HuH-7.5 (cell line): ENCODE measurements at regions not wholly inside any gene's neighbourhood (a gene's known extent, or its start where the extent isn't known, plus 50 kb on each side); places are given as distances from the start of the nearest gene placed in this dataset.
"Not testable (repeated sequence)": the region's sequence is repeated elsewhere in the genome, so short reads cannot be mapped to it uniquely, and the experiment has no call there.

Experiments
- DNase-seq: peaks from one replicate; pipeline ENCODE4 v3.0.0; 2011; ENCODE audit warnings: low spot score

DNA sequence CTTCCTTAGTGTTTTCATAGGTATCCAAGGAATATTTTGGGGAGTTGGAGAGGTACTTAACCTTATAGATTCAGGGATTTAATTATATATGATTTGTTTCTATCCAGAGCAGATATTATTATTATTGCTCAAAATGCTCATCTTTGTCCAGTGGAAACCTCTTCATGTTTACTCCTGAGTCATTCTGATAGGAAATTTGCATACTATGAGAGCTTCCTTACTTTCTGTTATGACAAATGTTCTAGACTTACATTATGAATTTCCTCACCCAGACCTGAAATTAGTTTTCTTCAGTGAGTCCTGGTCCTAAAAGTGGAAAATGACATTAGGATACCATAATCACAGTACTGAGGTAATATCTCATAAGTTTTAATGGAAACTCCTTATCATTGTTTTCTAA is 57.5 kb upstream of the PLPPR5 start:
- no peak for DNase-seq

DNA sequence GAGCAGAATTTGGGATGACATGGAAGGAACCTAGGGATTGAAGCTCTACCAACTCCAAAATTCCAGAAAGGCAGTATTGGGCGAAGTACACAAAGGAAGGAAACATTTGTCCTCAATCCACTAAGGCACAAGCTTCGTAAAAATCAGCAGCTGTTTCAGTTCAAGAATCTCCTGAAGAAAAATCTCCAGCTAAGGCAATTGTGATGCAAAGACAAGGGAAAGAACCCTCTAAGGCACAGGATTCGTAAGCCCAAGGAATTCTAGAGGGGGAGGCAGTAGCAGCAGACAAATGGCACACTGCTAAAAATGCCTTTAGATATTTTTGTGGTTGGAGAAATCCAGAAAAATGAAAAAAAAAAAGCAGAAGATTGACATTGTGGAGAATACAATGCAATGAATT is 64.5 kb upstream of the PLPPR5 start:
- DNase-seq = no peak

DNA sequence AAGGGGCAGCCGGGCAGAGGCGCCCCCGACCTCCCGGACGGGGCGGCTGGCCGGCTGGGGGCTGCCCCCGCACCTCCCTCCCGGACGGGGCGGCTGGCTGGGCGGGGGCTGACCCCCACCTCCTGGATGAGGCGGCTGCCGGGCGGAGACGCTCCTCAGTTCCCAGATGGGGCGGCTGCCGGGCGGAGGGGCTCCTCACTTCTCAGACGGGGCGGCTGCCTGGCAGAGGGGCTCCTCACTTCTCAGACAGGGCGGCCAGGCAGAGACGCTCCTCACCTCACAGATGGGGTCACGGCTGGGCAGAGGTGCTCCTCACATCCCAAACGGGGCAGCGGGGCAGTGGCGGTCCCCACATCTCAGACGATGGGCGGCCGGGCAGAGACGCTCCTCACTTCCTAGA is 73.9 kb upstream of the PLPPR5 start:
- DNase-seq = not testable (repeated sequence)

DNA sequence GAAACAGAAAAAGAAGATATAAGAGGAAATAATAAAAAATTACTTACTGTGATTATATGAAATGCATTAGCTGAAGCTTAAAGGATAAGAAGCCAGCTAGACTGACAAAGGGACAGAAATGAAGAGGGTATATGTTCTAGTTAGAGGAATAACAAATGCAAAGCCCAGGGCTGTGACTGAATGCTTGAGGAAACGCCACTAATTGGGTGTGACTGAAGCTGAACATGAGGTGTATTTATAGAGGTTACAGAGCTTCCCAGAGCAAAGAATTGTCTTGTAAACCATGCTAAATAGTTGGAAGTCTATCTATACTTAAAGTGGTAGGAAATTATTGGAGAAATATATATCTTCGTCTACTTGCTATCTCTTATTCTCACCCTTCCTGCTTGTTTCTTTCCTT is 77.7 kb upstream of the PLPPR5 start:
- DNase-seq = no peak

DNA sequence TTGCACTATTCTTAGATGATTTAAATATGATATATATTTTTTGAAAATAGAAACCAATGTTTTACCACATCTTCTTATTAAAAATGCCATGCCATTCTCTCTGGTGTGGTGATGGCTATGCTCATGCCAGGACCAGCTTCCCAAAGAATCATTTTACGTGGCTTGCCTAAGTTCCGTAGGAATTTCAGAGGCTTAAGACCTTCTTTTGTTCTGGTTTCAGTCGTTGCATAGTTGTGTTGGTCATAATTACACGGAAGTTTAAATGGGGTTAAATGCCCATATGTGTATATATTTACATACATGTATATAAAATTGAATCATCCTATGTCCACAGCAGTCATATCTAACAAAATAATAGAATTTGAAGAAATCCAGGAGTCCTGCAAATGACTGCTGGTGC is 78.7 kb upstream of the PLPPR5 start:
- DNase-seq = no peak

DNA sequence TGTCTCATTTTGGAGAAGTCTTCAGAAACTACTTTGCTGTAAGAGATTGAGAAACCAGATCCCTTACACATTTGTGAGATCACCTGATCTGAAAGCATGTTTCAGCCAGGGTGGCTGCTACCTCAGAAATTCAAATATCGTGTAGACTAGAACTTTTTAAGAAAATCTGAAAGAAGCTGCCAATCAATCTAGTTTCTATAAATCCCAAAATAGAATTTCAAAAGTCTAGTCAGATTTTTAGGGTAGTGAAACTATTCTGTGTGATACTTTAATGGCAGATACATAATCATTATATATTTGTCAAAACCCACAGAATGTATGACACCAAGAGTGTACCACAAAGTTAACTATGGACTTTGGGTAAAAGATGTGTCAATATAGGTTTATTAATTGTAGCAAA is 79.9 kb upstream of the PLPPR5 start:
- no peak for DNase-seq

DNA sequence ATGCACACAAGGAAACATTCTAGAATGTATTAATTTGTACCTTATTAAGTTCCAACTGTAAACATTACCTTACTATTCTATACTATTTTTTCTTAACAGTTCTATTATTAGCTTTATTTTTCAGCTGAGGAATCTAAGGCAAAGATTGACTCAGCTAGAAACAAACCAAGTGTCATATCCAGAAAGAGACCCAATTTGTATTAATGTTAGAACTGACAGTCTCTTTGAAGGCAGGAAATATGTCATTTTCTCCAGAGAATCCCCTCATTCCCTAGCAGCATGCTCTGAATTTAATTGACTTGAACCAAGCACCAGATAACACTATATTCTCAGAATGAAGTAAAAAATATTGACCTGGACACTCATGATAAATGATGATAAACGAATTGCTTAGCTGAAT is 81.4 kb upstream of the PLPPR5 start:
- DNase-seq = no peak

DNA sequence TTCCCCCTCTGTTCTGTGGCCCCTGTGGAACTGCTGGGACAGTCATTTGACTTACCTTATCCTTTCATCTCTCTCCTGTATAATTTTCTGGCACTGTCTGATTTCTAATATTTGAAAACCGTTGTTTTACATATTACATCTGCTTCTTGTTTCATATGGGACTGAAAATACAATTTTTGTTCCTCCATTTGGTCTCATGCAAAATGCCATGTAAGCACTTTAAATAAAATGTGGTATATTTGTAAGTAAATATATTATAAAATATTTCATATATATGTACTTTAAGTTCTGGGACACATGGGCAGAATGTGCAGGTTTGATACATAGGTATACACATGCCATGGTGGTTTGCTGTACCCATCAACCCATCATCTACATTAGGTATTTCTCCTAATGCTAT is 93.9 kb upstream of the PLPPR5 start:
- no peak for DNase-seq

DNA sequence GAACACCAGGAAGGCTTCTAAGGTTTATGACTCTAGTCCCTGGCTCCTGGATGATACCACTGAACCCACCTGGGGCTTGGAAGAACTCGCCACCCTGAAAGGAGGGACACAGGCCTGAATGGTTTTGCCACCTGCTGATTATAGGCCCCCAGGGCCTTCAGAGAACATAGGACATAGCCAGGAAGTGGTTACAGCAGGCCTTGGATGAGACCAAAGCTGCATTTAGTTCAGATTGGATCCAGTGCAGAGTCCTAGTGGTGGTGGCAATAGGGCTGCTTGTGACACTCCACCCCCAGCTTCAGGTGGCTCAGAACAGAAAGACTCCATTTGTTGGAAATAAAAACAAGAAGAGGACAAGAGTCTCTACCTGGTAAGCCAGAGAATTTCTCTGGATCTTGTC is 101.6 kb upstream of the PLPPR5 start:
- DNase-seq = no peak

DNA sequence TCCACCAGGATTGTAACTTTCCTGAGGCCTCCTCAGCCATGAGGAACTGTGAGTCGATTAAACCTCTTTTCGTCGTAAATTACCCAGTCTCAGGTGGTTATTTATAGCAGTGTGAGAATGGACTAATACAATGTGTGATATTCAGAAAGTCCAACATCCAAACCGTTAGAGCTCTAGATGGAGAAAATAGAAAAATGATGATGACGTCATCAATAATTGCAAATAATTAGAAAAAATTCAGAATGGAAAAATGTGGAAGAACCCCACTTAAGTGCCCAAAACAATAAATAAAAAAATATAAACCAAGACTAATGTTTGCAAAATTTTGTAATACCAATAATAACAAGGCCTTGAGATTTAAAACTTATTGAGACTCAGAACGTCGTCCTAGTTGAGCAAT is 103.0 kb upstream of the PLPPR5 start:
- DNase-seq = no peak

DNA sequence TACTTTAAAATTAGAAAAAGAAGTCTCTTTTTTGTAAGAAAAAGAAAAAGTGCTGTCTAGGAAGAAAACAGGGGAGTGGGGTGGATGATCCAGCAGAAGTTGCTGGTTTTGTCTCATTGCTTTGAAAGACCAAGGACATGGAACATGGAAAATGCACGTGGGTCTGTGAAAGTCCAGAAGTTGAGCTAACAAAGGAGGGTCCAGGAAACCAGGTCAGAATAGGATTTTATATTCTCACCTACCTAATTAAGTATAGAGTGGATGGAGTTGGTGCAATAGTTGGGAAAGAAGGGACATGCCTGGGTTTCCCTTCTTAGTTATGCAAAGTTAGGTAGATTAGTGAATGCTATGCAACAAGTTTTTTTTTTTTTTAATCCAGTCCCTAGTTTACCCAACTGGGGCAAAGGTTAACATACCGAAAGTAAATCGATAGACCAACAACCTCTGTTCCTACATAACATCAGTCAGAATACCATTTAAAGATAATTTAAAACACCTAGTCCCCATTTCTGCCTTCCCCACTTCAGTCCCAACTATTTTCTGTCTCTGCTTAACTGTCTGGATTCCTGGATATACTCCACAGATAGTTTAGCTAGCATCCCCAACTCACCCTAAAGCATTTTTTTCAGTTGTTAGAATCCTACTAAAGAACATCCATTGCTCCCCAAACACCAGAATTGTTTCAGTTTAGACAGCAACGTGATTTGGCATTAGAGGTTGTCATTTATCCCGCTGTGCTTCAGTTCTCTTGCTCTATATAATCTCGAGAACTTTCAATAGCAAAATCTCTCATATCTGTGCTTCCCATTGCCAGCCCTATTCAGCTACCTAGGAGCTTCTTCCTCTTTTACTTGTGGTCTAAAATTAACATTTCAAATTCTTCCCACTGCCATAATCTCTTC is 105.7 kb upstream of the PLPPR5 start:
- no peak for DNase-seq

DNA sequence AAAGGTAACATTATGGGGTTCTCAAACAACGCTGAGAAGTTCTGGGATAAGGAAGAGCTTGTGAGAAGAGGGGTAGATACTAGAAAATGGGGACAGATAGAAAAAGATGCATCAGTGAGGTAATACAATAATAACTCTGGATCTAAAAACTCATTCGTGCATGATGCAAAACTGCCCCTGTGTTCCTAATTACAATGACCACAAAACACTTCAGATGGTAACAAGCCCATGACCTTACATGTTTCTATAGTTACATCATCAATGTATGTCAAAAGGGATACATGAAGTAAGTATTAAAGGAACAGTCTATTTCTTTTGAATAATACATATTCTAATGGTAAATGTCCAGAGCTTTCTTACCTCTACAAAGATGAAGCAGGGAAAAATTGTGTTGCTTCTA is 110.6 kb upstream of the PLPPR5 start:
- no peak for DNase-seq

DNA sequence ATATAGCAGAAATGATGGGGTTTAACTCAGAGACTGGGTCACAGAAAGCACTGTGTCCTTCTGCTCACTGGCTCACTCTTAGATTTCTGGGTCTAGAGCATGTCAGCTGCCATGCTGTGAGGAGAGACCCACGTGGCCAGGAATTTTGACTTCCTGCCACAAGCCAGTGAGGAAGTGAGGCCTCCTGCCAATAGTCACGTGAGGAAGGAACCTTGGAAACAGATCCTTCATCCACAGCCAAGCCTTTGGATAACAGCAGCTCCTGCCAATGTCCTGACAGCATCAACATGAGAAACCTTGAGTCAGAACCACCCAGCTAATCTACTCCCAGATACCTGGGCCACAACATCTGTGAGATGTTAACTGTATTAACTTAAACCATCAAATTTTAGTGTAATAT is 114.5 kb upstream of the PLPPR5 start:
- no peak for DNase-seq

DNA sequence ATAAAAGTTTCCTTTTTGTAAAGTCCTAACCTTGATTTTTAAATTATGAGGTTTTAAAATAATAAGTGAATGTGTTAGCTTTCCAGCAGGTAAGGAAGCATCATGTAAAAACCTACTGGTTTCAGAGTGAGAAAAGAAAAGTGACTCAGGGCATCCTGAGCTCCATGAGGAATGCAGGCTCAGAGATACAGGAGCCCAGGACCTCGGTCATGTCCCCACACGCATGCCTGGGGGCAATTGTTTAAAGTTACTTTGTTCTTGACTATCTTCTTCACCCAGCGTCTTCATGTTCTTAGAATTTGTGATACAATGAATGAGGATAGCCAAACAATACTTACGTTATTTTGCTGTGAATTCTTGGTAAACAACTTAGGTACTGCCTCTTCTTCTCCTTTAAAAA is 117.4 kb upstream of the PLPPR5 start:
- no peak for DNase-seq

DNA sequence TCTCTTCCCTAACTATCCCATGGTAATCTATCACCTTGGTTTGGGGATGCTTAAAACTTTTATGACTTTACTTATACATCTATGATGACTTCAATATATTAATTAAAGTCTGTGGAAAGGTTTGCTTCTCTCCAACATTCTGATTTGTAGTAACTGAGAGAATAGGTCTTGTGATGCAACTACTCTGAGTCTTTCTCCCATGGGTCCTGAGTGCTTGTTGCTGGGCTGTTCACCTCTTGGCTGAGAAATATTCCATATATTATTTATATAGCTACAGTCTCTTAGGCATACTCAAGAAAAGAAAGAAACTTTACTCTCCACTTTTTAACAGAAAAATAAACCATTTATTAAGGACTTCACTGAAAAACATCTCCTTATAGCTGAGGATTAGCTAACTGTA is 119.3 kb upstream of the PLPPR5 start:
- no peak for DNase-seq

DNA sequence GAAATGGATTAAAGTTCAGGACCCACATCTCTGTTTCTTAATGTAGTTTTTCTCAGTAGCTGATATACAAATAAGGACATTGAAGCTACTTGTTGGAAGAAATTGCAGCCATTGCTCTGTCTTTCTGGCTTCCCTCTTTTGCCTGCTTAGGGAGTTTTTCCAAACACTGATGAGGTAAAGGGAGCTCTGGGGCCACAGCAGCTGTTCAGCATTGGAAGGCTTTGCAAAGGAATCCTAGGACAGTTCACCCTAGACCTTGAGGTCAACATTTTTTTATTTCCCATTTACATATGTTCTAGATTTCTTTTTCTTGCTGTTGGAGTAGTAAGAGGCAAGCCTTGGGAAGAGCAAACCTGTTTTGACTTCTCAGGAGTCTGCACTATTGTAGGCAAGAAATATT is 126.9 kb upstream of the PLPPR5 start:
- DNase-seq = no peak

DNA sequence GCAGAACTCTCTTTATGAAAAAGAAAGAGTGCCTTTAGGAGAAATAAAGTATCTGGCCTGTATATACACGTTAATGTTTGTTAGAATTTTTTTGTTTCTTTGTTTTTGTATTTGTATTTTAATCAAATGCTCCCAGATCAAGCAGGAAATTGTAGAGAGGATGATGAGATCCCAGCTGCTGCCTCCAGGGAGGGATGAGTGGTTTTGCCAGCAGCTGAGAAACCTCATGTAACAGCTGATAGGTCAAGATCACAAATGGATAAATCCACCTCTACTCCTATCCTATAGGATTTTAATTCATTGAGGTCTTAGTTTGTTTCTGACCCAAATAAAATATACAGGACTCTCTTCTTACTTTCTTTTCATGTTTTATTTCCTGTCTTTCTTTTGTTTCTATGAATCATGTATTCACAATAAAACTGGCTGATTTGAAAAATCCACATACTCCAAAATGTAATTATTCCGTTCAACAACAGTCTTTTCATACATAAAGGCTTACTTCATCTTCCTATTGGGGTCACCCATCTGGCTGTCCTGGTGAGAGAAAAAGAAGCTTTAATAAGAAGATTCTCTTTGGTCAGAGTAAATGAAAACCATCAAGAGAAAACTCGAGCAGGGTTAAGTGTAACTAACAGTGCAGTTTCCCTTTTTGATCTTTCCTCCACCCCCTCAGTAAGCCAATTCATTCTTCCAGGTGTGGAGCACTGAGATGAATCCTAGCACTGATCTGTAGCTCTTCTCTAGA is 129.3 kb upstream of the PLPPR5 start:
- DNase-seq = no peak

DNA sequence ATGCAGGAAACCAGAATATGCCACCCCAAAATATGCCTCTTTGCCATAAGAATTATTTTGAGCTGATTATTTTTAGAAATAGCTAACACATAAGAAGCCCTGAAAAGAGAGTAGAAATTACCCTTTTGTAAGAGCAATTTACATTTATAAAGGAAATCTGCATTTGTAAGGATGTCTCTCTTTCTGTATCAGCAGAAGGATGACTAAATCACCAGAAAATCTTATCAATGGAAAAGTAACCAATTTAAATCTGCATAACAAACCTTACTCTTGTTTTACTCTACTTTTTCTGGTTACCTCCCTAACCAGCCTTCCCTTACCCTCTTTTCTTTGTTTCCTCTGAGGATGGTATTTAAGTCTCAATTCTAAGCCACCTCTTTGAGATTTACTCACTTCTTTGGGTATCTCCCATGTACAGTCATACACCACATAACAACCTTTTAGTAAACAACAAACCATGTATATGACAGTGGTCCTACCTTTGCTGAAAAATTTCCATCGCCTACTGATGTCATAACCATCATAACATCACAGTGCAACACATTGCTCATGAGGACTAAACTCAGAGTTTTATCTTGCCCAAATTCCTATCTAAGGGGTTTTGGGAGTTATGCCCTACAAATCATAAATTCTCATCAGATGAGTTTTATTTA is 126.6 kb upstream of the PLPPR4 start:
- no peak for DNase-seq

DNA sequence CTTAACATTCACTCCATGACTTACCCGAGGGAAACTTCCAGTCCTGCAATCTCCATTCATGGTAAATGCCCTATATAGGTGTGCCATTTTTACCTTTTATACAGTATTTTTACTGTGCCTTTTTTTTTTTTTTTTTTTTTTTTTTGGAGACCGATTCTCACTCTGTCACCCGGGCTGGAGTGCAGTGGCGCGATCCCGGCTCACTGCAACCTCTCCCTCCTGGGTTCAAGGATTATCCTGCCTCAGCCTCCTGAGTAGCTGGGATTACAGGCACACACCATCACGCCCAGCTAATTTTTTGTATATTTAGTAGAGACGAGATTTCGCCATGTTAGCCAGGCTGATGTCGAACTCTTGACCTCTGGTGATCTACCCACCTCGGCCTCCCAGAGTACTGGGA is 124.4 kb upstream of the PLPPR4 start:
- no peak for DNase-seq

DNA sequence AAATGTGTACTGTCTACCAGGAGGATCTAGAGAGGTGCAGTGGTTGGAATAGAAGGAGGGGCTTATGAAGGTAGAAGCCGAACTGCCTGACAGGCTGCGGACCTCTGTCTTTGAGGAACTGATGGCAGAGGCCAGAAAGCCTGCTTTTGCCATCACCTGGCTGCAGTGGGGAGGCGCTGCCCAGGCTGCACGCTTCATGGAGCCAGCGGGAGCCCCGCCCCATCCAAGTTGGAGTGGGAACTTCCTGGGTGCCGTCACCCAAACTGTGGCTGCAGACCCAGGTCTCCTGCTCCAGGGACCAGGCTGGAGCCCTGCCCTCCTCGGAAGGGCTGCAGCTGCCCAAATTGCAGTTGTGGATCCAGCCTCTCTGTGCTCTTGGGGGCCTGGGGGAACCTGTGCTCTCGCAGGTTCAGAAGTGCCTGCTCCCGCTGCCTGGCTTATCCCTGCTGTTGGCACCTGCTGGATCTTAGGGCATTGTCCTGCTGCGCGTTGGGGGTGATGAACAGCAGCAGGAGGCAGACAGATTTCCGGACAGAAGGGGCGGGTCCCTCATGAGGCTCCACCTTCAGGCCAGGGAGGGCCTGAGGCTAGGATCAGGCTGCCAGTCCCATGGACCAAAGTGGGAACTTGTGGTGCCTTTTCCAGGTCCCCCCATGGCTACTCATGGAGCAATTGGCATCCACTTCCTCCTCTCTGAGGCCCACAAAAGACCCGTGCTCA is 118.0 kb upstream of the PLPPR4 start:
- DNase-seq = no peak

DNA sequence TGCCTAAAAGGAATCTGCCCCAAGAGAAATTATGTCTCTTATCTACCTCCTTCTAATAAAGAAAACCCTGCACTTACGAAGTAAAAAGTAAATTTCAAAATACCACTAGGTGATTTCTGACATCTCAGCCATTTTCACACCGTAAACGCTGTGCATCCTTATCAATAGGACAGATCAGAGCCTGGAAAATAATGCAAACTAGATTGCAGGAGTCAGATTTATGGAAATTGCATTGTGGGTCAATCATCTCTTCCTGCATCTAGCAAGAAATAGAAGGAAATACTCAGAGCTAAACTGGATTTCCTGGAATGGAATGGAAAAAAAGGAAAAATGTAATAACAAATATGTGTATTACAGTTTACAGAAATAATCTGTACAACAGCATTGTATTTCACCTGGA is 114.3 kb upstream of the PLPPR4 start:
- DNase-seq = no peak

DNA sequence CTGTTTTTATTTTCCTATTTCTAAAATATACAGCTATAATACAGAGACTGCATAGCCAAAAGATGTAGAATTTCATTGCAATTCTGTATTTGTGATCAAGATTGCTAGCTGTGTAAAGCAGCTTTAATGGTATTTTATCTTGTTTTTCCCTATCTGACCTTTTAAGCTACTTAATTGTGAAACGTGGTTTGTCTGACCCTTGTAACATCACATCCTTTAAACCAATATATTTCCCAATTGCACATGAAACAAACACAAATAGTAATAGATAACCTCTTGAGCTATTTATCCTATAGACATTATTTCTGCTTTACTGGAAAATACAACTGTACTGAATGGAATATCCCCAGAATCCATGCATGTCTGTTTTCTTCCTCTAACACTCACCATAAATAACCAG is 112.2 kb upstream of the PLPPR4 start:
- no peak for DNase-seq
